ENCODE measurements at regions not wholly inside any gene's neighbourhood (a gene's known extent, or its start where the extent isn't known, plus 50 kb on each side); places are given as distances from the start of the nearest gene placed in this dataset.

- H3K4me1 Mint-ChIP-seq (ENCODE audit: low read depth): no peaks in the 10 kb centered on the region
- no peak for DNase-seq
- H3K36me3 Mint-ChIP-seq (ENCODE audit: insufficient read depth in 2 of 2): no peaks in the 10 kb centered on the region
- no peak overlapping the region for H3K4me3 Mint-ChIP-seq
- H3K9me3 Mint-ChIP-seq: peaks cover 2 to 3% of the 10 kb centered on the region in 2 donors
- H3K27me3 Mint-ChIP-seq (ENCODE audit: low read depth): no peaks in the 10 kb centered on the region
- no peak overlapping the region for H3K27ac Mint-ChIP-seq
- no peak for ATAC-seq (replicated peaks in 1 of 2)
These were observed 635.5 kb downstream of the TBL1XR1 start for GRCh38 chr3:176561826-176562225.

GRCh38 chr3:176554791-176555654 is 642.3 kb downstream of the TBL1XR1 start:
- H3K9me3 Mint-ChIP-seq: no peaks in the 10 kb centered on the region
- H3K4me1 Mint-ChIP-seq (ENCODE audit: low read depth): no peaks in the 10 kb centered on the region
- DNase-seq (no peak), ATAC-seq (replicated peaks in 1 of 2) (no peak)
- no peak overlapping the region for H3K27ac Mint-ChIP-seq
- no peaks in the 10 kb centered on the region for H3K27me3 Mint-ChIP-seq (ENCODE audit: low read depth)
- H3K36me3 Mint-ChIP-seq (ENCODE audit: insufficient read depth in 2 of 2): peaks cover 0 to under 1% of the 10 kb centered on the region in 2 donors
- H3K4me3 Mint-ChIP-seq: no peak overlapping the region

GRCh38 chr3:176554264-176554663 is 643.0 kb downstream of the TBL1XR1 start:
- no peaks in the 10 kb centered on the region for H3K9me3 Mint-ChIP-seq
- ATAC-seq (replicated peaks in 1 of 2) (no peak), DNase-seq (no peak)
- peaks cover 0 to 1% of the 10 kb centered on the region in 2 donors for H3K36me3 Mint-ChIP-seq (ENCODE audit: insufficient read depth in 2 of 2)
- no peak overlapping the region for H3K27ac Mint-ChIP-seq
- H3K27me3 Mint-ChIP-seq (ENCODE audit: low read depth): no peaks in the 10 kb centered on the region
- no peak overlapping the region for H3K4me3 Mint-ChIP-seq
- no peaks in the 10 kb centered on the region for H3K4me1 Mint-ChIP-seq (ENCODE audit: low read depth)

- Mint-ChIP-seq H3K4me3 (no peak overlapping the region), H3K9me3 (peaks cover 0 to 6% of the 10 kb centered on the region in 2 donors), H3K36me3 (ENCODE audit: insufficient read depth in 2 of 2) (peaks cover 2% of the 10 kb centered on the region in 2 donors), H3K27me3 (ENCODE audit: low read depth) (no peaks in the 10 kb centered on the region), H3K4me1 (ENCODE audit: low read depth) (no peaks in the 10 kb centered on the region), H3K27ac (no peak overlapping the region)
- no peak for DNase-seq
- no peak for ATAC-seq (replicated peaks in 1 of 2)
These were observed 670.3 kb downstream of the TBL1XR1 start for GRCh38 chr3:176526942-176527341.

GRCh38 chr3:176526225-176526624 is 671.1 kb downstream of the TBL1XR1 start:
- Mint-ChIP-seq H3K9me3 (peaks cover 0 to 6% of the 10 kb centered on the region in 2 donors), H3K27me3 (ENCODE audit: low read depth) (no peaks in the 10 kb centered on the region), H3K36me3 (ENCODE audit: insufficient read depth in 2 of 2) (peaks cover 2% of the 10 kb centered on the region in 2 donors), H3K27ac (no peak overlapping the region), H3K4me3 (no peak overlapping the region), H3K4me1 (ENCODE audit: low read depth) (no peaks in the 10 kb centered on the region)
- DNase-seq (no peak), ATAC-seq (replicated peaks in 1 of 2) (no peak)

- Mint-ChIP-seq H3K9me3 (peaks cover 0 to 10% of the 10 kb centered on the region in 2 donors), H3K27ac (no peak overlapping the region), H3K36me3 (ENCODE audit: insufficient read depth in 2 of 2) (no peaks in the 10 kb centered on the region), H3K4me1 (ENCODE audit: low read depth) (no peaks in the 10 kb centered on the region), H3K27me3 (ENCODE audit: low read depth) (no peaks in the 10 kb centered on the region), H3K4me3 (no peak overlapping the region)
- no peak for DNase-seq
- ATAC-seq (replicated peaks in 1 of 2): no peak
These were observed 674.2 kb downstream of the TBL1XR1 start for GRCh38 chr3:176523114-176523513.

GRCh38 chr3:176522436-176522835 is 674.8 kb downstream of the TBL1XR1 start:
- peaks cover 0 to 8% of the 10 kb centered on the region in 2 donors for H3K9me3 Mint-ChIP-seq
- no peaks in the 10 kb centered on the region for H3K36me3 Mint-ChIP-seq (ENCODE audit: insufficient read depth in 2 of 2)
- H3K27me3 Mint-ChIP-seq (ENCODE audit: low read depth): no peaks in the 10 kb centered on the region
- H3K4me3 Mint-ChIP-seq: no peak overlapping the region
- ATAC-seq (replicated peaks in 1 of 2): peak; percentile 51 to 60
- H3K27ac Mint-ChIP-seq: no peak overlapping the region
- no peaks in the 10 kb centered on the region for H3K4me1 Mint-ChIP-seq (ENCODE audit: low read depth)
- no peak for DNase-seq

- Mint-ChIP-seq H3K36me3 (ENCODE audit: insufficient read depth in 2 of 2) (no peaks in the 10 kb centered on the region), H3K27me3 (ENCODE audit: low read depth) (no peaks in the 10 kb centered on the region), H3K9me3 (peaks cover 0 to 8% of the 10 kb centered on the region in 2 donors), H3K27ac (no peak overlapping the region), H3K4me1 (ENCODE audit: low read depth) (no peaks in the 10 kb centered on the region), H3K4me3 (no peak overlapping the region)
- DNase-seq (no peak), ATAC-seq (replicated peaks in 1 of 2) (no peak)
These were observed 675.6 kb downstream of the TBL1XR1 start for GRCh38 chr3:176521531-176522175.

- H3K27me3 Mint-ChIP-seq (ENCODE audit: low read depth): no peaks in the 10 kb centered on the region
- H3K36me3 Mint-ChIP-seq (ENCODE audit: insufficient read depth in 2 of 2): peaks cover 9 to 11% of the 10 kb centered on the region in 2 donors
- DNase-seq (peak; percentile 6 to 19), ATAC-seq (replicated peaks in 1 of 2) (no peak)
- H3K27ac Mint-ChIP-seq: no peak overlapping the region
- H3K4me3 Mint-ChIP-seq: no peak overlapping the region
- peaks cover 7 to 22% of the 10 kb centered on the region in 2 donors for H3K9me3 Mint-ChIP-seq
- no peaks in the 10 kb centered on the region for H3K4me1 Mint-ChIP-seq (ENCODE audit: low read depth)
These were observed 683.0 kb downstream of the TBL1XR1 start for GRCh38 chr3:176514297-176514696.

GRCh38 chr3:176513604-176514003 is 683.7 kb downstream of the TBL1XR1 start:
- Mint-ChIP-seq H3K27ac (no peak overlapping the region), H3K4me1 (ENCODE audit: low read depth) (no peaks in the 10 kb centered on the region), H3K36me3 (ENCODE audit: insufficient read depth in 2 of 2) (peaks cover 9 to 11% of the 10 kb centered on the region in 2 donors), H3K27me3 (ENCODE audit: low read depth) (no peaks in the 10 kb centered on the region), H3K4me3 (no peak overlapping the region), H3K9me3 (peaks cover 7 to 22% of the 10 kb centered on the region in 2 donors)
- no peak for ATAC-seq (replicated peaks in 1 of 2)
- peak; percentile 2 to 10 for DNase-seq

- no peaks in the 10 kb centered on the region for H3K27me3 Mint-ChIP-seq (ENCODE audit: low read depth)
- H3K36me3 Mint-ChIP-seq (ENCODE audit: insufficient read depth in 2 of 2): peaks cover 9 to 11% of the 10 kb centered on the region in 2 donors
- H3K4me3 Mint-ChIP-seq: no peak overlapping the region
- no peaks in the 10 kb centered on the region for H3K4me1 Mint-ChIP-seq (ENCODE audit: low read depth)
- no peak for DNase-seq
- H3K9me3 Mint-ChIP-seq: peaks cover 7 to 22% of the 10 kb centered on the region in 2 donors
- ATAC-seq (replicated peaks in 1 of 2): no peak
- H3K27ac Mint-ChIP-seq: no peak overlapping the region
These were observed 685.2 kb downstream of the TBL1XR1 start for GRCh38 chr3:176512037-176512436.

GRCh38 chr3:176510097-176510496 is 687.2 kb downstream of the TBL1XR1 start:
- H3K4me3 Mint-ChIP-seq: no peak overlapping the region
- peaks cover 7 to 19% of the 10 kb centered on the region in 2 donors for H3K9me3 Mint-ChIP-seq
- DNase-seq (no peak), ATAC-seq (replicated peaks in 1 of 2) (no peak)
- no peak overlapping the region for H3K27ac Mint-ChIP-seq
- no peaks in the 10 kb centered on the region for H3K4me1 Mint-ChIP-seq (ENCODE audit: low read depth)
- peaks cover 9 to 11% of the 10 kb centered on the region in 2 donors for H3K36me3 Mint-ChIP-seq (ENCODE audit: insufficient read depth in 2 of 2)
- H3K27me3 Mint-ChIP-seq (ENCODE audit: low read depth): no peaks in the 10 kb centered on the region

- H3K4me1 Mint-ChIP-seq (ENCODE audit: low read depth): no peaks in the 10 kb centered on the region
- DNase-seq (no peak), ATAC-seq (replicated peaks in 1 of 2) (no peak)
- H3K27me3 Mint-ChIP-seq (ENCODE audit: low read depth): no peaks in the 10 kb centered on the region
- H3K9me3 Mint-ChIP-seq: peaks cover 0 to 2% of the 10 kb centered on the region in 2 donors
- no peak overlapping the region for H3K4me3 Mint-ChIP-seq
- no peak overlapping the region for H3K27ac Mint-ChIP-seq
- no peaks in the 10 kb centered on the region for H3K36me3 Mint-ChIP-seq (ENCODE audit: insufficient read depth in 2 of 2)
These were observed 691.2 kb downstream of the TBL1XR1 start for GRCh38 chr3:176505878-176506621.
